HEK293 (cell line): ENCODE measurements at regions not wholly inside any gene's neighbourhood (a gene's known extent, or its start where the extent isn't known, plus 50 kb on each side); places are given as distances from the start of the nearest gene placed in this dataset.

Experiments used
- ZEB2 ChIP-seq: fragments of 450-650 bp; formaldehyde crosslinking; IDR thresholded peaks from 2 replicates; pipeline ENCODE4 v1.5.1; 2016; ENCODE audit warnings: missing biosample characterization, missing genetic modification characterization
- ZNF121 ChIP-seq: fragments of 450-650 bp; formaldehyde crosslinking; IDR thresholded peaks from 2 replicates; pipeline ENCODE4 v1.5.1; 2016; ENCODE audit warnings: missing biosample characterization, missing genetic modification characterization
- ZNF248 ChIP-seq: fragments of 450-650 bp; formaldehyde crosslinking; IDR thresholded peaks from 2 replicates; pipeline ENCODE4 v1.5.1; 2017; ENCODE audit warnings: missing biosample characterization, missing genetic modification characterization
- ZNF280D ChIP-seq: fragments of 450-650 bp; formaldehyde crosslinking; IDR thresholded peaks from 2 replicates; pipeline ENCODE4 v1.5.1; 2016; ENCODE audit warnings: missing biosample characterization, missing genetic modification characterization
- ZNF449 ChIP-seq: fragments of 450-650 bp; formaldehyde crosslinking; IDR thresholded peaks from 2 replicates; pipeline ENCODE4 v1.5.1; 2017; ENCODE audit warnings: missing biosample characterization, mild to moderate bottlenecking, missing genetic modification characterization, moderate library complexity
- TF ChIP-seq, protein P1 (sequence below): fragments of 450-650 bp; formaldehyde crosslinking; IDR thresholded peaks from 2 replicates; pipeline ENCODE4 v1.5.1; 2016; ENCODE audit warnings: missing biosample characterization, missing genetic modification characterization
- TF ChIP-seq, protein P2 (sequence below): fragments of 450-650 bp; formaldehyde crosslinking; IDR thresholded peaks from 2 replicates; pipeline ENCODE4 v1.5.1; 2016; ENCODE audit warnings: missing biosample characterization, missing genetic modification characterization

DNA sequence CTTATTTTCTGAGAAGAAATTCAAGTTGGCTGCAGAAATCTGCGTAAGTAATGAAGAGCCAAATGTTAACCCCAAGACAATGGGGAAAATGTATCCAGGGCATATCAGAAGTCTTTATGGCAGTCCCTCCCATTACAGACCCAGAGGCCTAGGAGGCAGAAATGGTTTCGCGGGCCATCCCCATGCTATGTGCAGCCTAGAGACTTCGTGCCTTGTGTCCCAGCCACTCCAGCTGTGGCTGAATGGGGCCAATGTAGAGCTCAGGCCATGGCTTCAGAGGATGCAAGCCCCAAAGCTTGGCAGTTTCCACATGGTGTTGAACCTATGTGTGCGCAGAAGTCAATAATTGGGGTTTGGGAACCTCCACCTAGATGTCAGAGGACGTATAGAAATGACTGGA is 131.9 kb downstream of the GPR37 start:
- no peak for TF ChIP-seq ZNF121 (tag by site-specific recombination)
- TF ChIP-seq, protein P1, sequence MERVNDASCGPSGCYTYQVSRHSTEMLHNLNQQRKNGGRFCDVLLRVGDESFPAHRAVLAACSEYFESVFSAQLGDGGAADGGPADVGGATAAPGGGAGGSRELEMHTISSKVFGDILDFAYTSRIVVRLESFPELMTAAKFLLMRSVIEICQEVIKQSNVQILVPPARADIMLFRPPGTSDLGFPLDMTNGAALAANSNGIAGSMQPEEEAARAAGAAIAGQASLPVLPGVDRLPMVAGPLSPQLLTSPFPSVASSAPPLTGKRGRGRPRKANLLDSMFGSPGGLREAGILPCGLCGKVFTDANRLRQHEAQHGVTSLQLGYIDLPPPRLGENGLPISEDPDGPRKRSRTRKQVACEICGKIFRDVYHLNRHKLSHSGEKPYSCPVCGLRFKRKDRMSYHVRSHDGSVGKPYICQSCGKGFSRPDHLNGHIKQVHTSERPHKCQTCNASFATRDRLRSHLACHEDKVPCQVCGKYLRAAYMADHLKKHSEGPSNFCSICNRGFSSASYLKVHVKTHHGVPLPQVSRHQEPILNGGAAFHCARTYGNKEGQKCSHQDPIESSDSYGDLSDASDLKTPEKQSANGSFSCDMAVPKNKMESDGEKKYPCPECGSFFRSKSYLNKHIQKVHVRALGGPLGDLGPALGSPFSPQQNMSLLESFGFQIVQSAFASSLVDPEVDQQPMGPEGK (tag by site-specific recombination), result no peak
- TF ChIP-seq ZEB2 (tag by site-specific recombination), result no peak
- no peak for TF ChIP-seq ZNF449 (tag by site-specific recombination)
- TF ChIP-seq, protein P2, sequence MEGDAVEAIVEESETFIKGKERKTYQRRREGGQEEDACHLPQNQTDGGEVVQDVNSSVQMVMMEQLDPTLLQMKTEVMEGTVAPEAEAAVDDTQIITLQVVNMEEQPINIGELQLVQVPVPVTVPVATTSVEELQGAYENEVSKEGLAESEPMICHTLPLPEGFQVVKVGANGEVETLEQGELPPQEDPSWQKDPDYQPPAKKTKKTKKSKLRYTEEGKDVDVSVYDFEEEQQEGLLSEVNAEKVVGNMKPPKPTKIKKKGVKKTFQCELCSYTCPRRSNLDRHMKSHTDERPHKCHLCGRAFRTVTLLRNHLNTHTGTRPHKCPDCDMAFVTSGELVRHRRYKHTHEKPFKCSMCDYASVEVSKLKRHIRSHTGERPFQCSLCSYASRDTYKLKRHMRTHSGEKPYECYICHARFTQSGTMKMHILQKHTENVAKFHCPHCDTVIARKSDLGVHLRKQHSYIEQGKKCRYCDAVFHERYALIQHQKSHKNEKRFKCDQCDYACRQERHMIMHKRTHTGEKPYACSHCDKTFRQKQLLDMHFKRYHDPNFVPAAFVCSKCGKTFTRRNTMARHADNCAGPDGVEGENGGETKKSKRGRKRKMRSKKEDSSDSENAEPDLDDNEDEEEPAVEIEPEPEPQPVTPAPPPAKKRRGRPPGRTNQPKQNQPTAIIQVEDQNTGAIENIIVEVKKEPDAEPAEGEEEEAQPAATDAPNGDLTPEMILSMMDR (tag by site-specific recombination), result no peak
- no peak for TF ChIP-seq ZNF280D (tag by site-specific recombination)
- no peak for TF ChIP-seq ZNF248
